ENCODE measurements at regions not wholly inside any gene's neighbourhood (a gene's known extent, or its start where the extent isn't known, plus 50 kb on each side); places are given as distances from the start of the nearest gene placed in this dataset.

GRCh38 chr4:126136922-126137781 is 822.4 kb downstream of the FAT4 start:
- no peak overlapping the region for H3K4me3 ChIP-seq (ENCODE audit: low read depth, low read length)
- no peak for DNase-seq (ENCODE audit: low read depth)
- no peak for TF ChIP-seq CTCF (conservative IDR thresholded peaks at IDR 0.05; ENCODE audit: low read depth, low read length)

- no peak overlapping the region for H3K4me3 ChIP-seq (ENCODE audit: low read depth, low read length)
- DNase-seq (ENCODE audit: low read depth), result no peak
- no peak for TF ChIP-seq CTCF (conservative IDR thresholded peaks at IDR 0.05; ENCODE audit: low read depth, low read length)
These were observed 823.0 kb downstream of the FAT4 start for GRCh38 chr4:126137782-126138170.

- no peak for DNase-seq (ENCODE audit: low read depth)
- TF ChIP-seq CTCF (conservative IDR thresholded peaks at IDR 0.05; ENCODE audit: low read depth, low read length), result no peak
These were observed 829.9 kb downstream of the FAT4 start for GRCh38 chr4:126144543-126145237.

GRCh38 chr4:126168484-126168883 is 853.7 kb downstream of the FAT4 start:
- no peak for DNase-seq (ENCODE audit: low read depth)
- TF ChIP-seq CTCF (conservative IDR thresholded peaks at IDR 0.05; ENCODE audit: low read depth, low read length), result no peak
- H3K4me3 ChIP-seq (ENCODE audit: low read depth, low read length), result no peak overlapping the region

More at GRCh38 chr4:126144543-126145237, 829.9 kb downstream of the FAT4 start:
- no peak overlapping the region for H3K4me3 ChIP-seq (ENCODE audit: low read depth, low read length)

GRCh38 chr4:126172126-126172525 is 857.4 kb downstream of the FAT4 start:
- DNase-seq (ENCODE audit: low read depth), result no peak
- H3K4me3 ChIP-seq (ENCODE audit: low read depth, low read length), result no peak overlapping the region

GRCh38 chr4:126174627-126175026 is 859.9 kb downstream of the FAT4 start:
- no peak overlapping the region for H3K4me3 ChIP-seq (ENCODE audit: low read depth, low read length)
- DNase-seq (ENCODE audit: low read depth), result no peak
- TF ChIP-seq CTCF (conservative IDR thresholded peaks at IDR 0.05; ENCODE audit: low read depth, low read length), result no peak

More at GRCh38 chr4:126172126-126172525, 857.4 kb downstream of the FAT4 start:
- no peak for TF ChIP-seq CTCF (conservative IDR thresholded peaks at IDR 0.05; ENCODE audit: low read depth, low read length)
